ENCODE measurements at regions not wholly inside any gene's neighbourhood (a gene's known extent, or its start where the extent isn't known, plus 50 kb on each side); places are given as distances from the start of the nearest gene placed in this dataset.
"Not testable (repeated sequence)": the region's sequence is repeated elsewhere in the genome, so short reads cannot be mapped to it uniquely, and the experiment has no call there.

GRCh38 chr2:147424766-147425165 lies 420.1 kb upstream of the ACVR2A start:
- TF ChIP-seq CTCF (IDR thresholded peaks at IDR 0.05) (no peak), POLR2A (IDR thresholded peaks at IDR 0.05) (no peak), POLR2AphosphoS5 (IDR thresholded peaks at IDR 0.05) (no peak), EP300 (IDR thresholded peaks at IDR 0.05) (no peak)
- Histone ChIP-seq H3K4me3 (no peak overlapping the region), H3K36me3 (no peaks in the 10 kb centered on the region), H3K4me1 (no peaks in the 10 kb centered on the region), H3K27ac (no peak overlapping the region), H3K9me3 (no peaks in the 10 kb centered on the region), H3K27me3 (no peaks in the 10 kb centered on the region)
- DNase-seq (ENCODE audit: low spot score in 2 of 2), result no peak
- WGBS, result 63% methylated on average over 1 of the region's 1 CpG

- H3K9me3 ChIP-seq, result no peaks in the 10 kb centered on the region
- DNase-seq (ENCODE audit: low spot score in 2 of 2), result no peak
- no peaks in the 10 kb centered on the region for H3K27me3 ChIP-seq
- TF ChIP-seq POLR2AphosphoS5 (IDR thresholded peaks at IDR 0.05), result no peak
- TF ChIP-seq EP300 (IDR thresholded peaks at IDR 0.05), result no peak
- no peak for TF ChIP-seq POLR2A (IDR thresholded peaks at IDR 0.05)
- TF ChIP-seq CTCF (IDR thresholded peaks at IDR 0.05), result no peak
- no peak overlapping the region for H3K27ac ChIP-seq
- no peak overlapping the region for H3K4me3 ChIP-seq
- H3K36me3 ChIP-seq, result no peaks in the 10 kb centered on the region
- no peaks in the 10 kb centered on the region for H3K4me1 ChIP-seq
- WGBS, result 80% methylated on average over 1 of the region's 1 CpG
Measured at GRCh38 chr2:147420947-147421675, 423.7 kb upstream of the ACVR2A start.

- H3K27ac ChIP-seq, result no peak overlapping the region
- no peaks in the 10 kb centered on the region for H3K36me3 ChIP-seq
- no peak for TF ChIP-seq POLR2A (IDR thresholded peaks at IDR 0.05)
- TF ChIP-seq EP300 (IDR thresholded peaks at IDR 0.05), result no peak
- no peak for TF ChIP-seq POLR2AphosphoS5 (IDR thresholded peaks at IDR 0.05)
- no peak for TF ChIP-seq CTCF (IDR thresholded peaks at IDR 0.05)
- no peaks in the 10 kb centered on the region for H3K9me3 ChIP-seq
- no peak overlapping the region for H3K4me3 ChIP-seq
- WGBS, result 93% methylated on average over 7 of the region's 7 CpGs
- no peaks in the 10 kb centered on the region for H3K27me3 ChIP-seq
- no peaks in the 10 kb centered on the region for H3K4me1 ChIP-seq
- DNase-seq (ENCODE audit: low spot score in 2 of 2), result no peak
Measured at GRCh38 chr2:147420517-147420916, 424.3 kb upstream of the ACVR2A start.

GRCh38 chr2:147416099-147416498 lies 428.7 kb upstream of the ACVR2A start:
- WGBS, result 85% methylated on average over 4 of the region's 4 CpGs

GRCh38 chr2:147414656-147415055 lies 430.2 kb upstream of the ACVR2A start:
- H3K36me3 ChIP-seq; H3K9me3 ChIP-seq; H3K27ac ChIP-seq; H3K4me1 ChIP-seq; H3K27me3 ChIP-seq; DNase-seq (ENCODE audit: low spot score in 2 of 2); H3K4me3 ChIP-seq: not testable (repeated sequence)
- 54% methylated on average over 1 of the region's 1 CpG for WGBS

More at GRCh38 chr2:147416099-147416498, 428.7 kb upstream of the ACVR2A start:
- Histone ChIP-seq H3K4me3 (no peak overlapping the region), H3K36me3 (no peaks in the 10 kb centered on the region), H3K27me3 (no peaks in the 10 kb centered on the region), H3K9me3 (no peaks in the 10 kb centered on the region), H3K4me1 (no peaks in the 10 kb centered on the region), H3K27ac (no peak overlapping the region)
- no peak for DNase-seq (ENCODE audit: low spot score in 2 of 2)
- TF ChIP-seq POLR2AphosphoS5 (IDR thresholded peaks at IDR 0.05) (no peak), EP300 (IDR thresholded peaks at IDR 0.05) (no peak), POLR2A (IDR thresholded peaks at IDR 0.05) (no peak), CTCF (IDR thresholded peaks at IDR 0.05) (no peak)

GRCh38 chr2:147408357-147408756 lies 436.5 kb upstream of the ACVR2A start:
- Histone ChIP-seq H3K4me3 (no peak overlapping the region), H3K27ac (no peak overlapping the region), H3K4me1 (no peaks in the 10 kb centered on the region), H3K9me3 (no peaks in the 10 kb centered on the region), H3K36me3 (no peaks in the 10 kb centered on the region), H3K27me3 (no peaks in the 10 kb centered on the region)
- no peak for DNase-seq (ENCODE audit: low spot score in 2 of 2)
- WGBS, result 89% methylated on average over 2 of the region's 2 CpGs
- TF ChIP-seq EP300 (IDR thresholded peaks at IDR 0.05) (no peak), CTCF (IDR thresholded peaks at IDR 0.05) (no peak), POLR2A (IDR thresholded peaks at IDR 0.05) (no peak), POLR2AphosphoS5 (IDR thresholded peaks at IDR 0.05) (no peak)

Measured in suprapubic skin (tissue), 4 donors.